SK-N-MC (cell line): ENCODE measurements at regions not wholly inside any gene's neighbourhood (a gene's known extent, or its start where the extent isn't known, plus 50 kb on each side); places are given as distances from the start of the nearest gene placed in this dataset.

Experiments used
- DNase-seq: peaks from one replicate; pipeline ENCODE4 v3.0.0-alpha.2; 2011; ENCODE audit warnings: low read depth, low spot score
- H3K27ac ChIP-seq: fragments of 200-600 bp; sonication (generic); 2 replicates; pipeline ENCODE4 v1.5.1; 2016; ENCODE audit warnings: mixed run types
- H3K36me3 ChIP-seq: fragments of 200-600 bp; sonication (generic); 2 replicates; pipeline ENCODE4 v1.6.1; 2017; ENCODE audit warnings: antibody characterized with exemption, low read length, mixed read lengths; ENCODE audit not compliant: insufficient read depth
- H3K4me3 ChIP-seq: fragments of 200-600 bp; sonication (generic); 2 replicates; pipeline ENCODE4 v1.5.1; 2016
- H3K9ac ChIP-seq: fragments of 200-600 bp; sonication (generic); 2 replicates; pipeline ENCODE4 v1.8.0; 2017; ENCODE audit warnings: mixed run types, mixed read lengths; ENCODE audit not compliant: insufficient read length
- H3K9me3 ChIP-seq: fragments of 200-600 bp; sonication (generic); 2 replicates; pipeline ENCODE4 v1.6.1; 2017; ENCODE audit warnings: low read depth, mild to moderate bottlenecking, antibody characterized with exemption, low read length, moderate library complexity, mixed read lengths
- EZH2 ChIP-seq: fragments of 200-600 bp; sonication (generic); IDR thresholded peaks from one replicate; pipeline ENCODE4 v1.6.1; 2017; ENCODE audit warnings: antibody characterized with exemption
- FOXP2 ChIP-seq: optimal IDR thresholded peaks from 2 replicates; pipeline ENCODE3; 2011; ENCODE audit warnings: mild to moderate bottlenecking, moderate library complexity; ENCODE audit not compliant: insufficient read depth; ENCODE audit errors: extremely low read length, control extremely low read depth
- POLR2AphosphoS5 ChIP-seq: IDR thresholded peaks from 2 replicates; pipeline ENCODE4 v1.6.1; 2012; ENCODE audit warnings: mild to moderate bottlenecking, low read depth, low read length, borderline replicate concordance

GRCh38 chr9:103627731-103628130 is 466.4 kb upstream of the SMC2 start:
- Histone ChIP-seq H3K9me3 (no peaks in the 10 kb centered on the region), H3K36me3 (no peaks in the 10 kb centered on the region), H3K4me3 (no peak overlapping the region), H3K27ac (no peak overlapping the region), H3K9ac (no peak overlapping the region)
- DNase-seq = no peak
- TF ChIP-seq POLR2AphosphoS5 = no peak
- no peak for TF ChIP-seq FOXP2
- no peak for TF ChIP-seq EZH2

GRCh38 chr9:103649086-103649485 is 445.0 kb upstream of the SMC2 start:
- TF ChIP-seq EZH2 = no peak
- TF ChIP-seq POLR2AphosphoS5 = no peak
- no peak for TF ChIP-seq FOXP2
- Histone ChIP-seq H3K9ac (no peak overlapping the region), H3K4me3 (no peak overlapping the region), H3K36me3 (no peaks in the 10 kb centered on the region), H3K9me3 (no peaks in the 10 kb centered on the region), H3K27ac (no peak overlapping the region)
- no peak for DNase-seq

- Histone ChIP-seq H3K9me3 (no peaks in the 10 kb centered on the region), H3K27ac (no peak overlapping the region), H3K4me3 (no peak overlapping the region), H3K36me3 (no peaks in the 10 kb centered on the region), H3K9ac (no peak overlapping the region)
- DNase-seq = no peak
- TF ChIP-seq FOXP2 = no peak
- no peak for TF ChIP-seq EZH2
- no peak for TF ChIP-seq POLR2AphosphoS5
These were observed 436.0 kb upstream of the SMC2 start for GRCh38 chr9:103658156-103658555.

GRCh38 chr9:103660830-103661229 is 433.3 kb upstream of the SMC2 start:
- TF ChIP-seq EZH2 (no peak), FOXP2 (no peak), POLR2AphosphoS5 (no peak)
- Histone ChIP-seq H3K9me3 (no peaks in the 10 kb centered on the region), H3K27ac (no peak overlapping the region), H3K4me3 (no peak overlapping the region), H3K9ac (no peak overlapping the region), H3K36me3 (no peaks in the 10 kb centered on the region)
- DNase-seq = no peak

DNA sequence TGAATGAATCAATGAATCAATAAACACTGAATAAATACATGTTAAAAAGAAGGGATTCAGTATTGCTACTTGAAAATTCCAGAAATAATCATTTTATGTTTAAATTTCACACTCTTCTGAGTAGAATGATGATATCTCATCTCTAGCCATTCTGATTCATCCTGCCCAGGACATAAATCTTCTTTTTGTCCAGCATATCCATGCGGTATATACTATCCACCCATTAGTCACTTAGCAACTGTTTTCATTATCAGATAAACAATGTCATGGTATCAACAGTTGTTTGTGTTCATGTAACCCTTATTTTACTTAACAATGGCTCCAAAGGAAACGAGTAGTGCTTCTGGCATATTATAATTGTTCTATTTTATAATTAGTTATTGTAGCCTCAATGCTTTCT is 432.4 kb upstream of the SMC2 start:
- Histone ChIP-seq H3K36me3 (no peaks in the 10 kb centered on the region), H3K9me3 (no peaks in the 10 kb centered on the region), H3K9ac (no peak overlapping the region), H3K4me3 (no peak overlapping the region), H3K27ac (no peak overlapping the region)
- no peak for TF ChIP-seq POLR2AphosphoS5
- no peak for TF ChIP-seq EZH2
- no peak for TF ChIP-seq FOXP2
- DNase-seq = no peak

DNA sequence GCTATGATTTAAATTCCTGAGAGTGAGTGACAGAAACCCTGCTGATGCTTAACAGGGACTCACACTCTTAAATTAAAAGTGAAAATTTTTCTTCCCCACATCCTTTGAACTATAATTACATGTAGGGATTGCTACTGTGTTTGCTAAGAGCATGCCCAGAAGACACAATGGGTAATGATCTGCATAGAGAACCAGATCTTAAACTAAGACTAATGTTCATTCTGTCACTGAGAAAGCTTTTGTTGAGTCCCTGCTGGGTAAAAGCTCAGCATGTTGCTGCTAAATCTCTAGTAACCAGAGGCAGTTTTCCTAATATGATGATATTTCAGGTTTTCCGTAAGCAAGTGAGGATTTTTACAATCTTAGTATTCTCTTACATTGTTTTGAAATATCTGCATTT is 424.8 kb upstream of the SMC2 start:
- H3K9ac ChIP-seq = no peak overlapping the region
- no peak for DNase-seq
- H3K9me3 ChIP-seq = no peaks in the 10 kb centered on the region
- H3K27ac ChIP-seq = no peak overlapping the region
- TF ChIP-seq FOXP2 (no peak), POLR2AphosphoS5 (no peak), EZH2 (no peak)
- no peak overlapping the region for H3K4me3 ChIP-seq
- H3K36me3 ChIP-seq = no peaks in the 10 kb centered on the region

- no peak for DNase-seq
- H3K4me3 ChIP-seq = no peak overlapping the region
- no peak for TF ChIP-seq EZH2
- TF ChIP-seq FOXP2 = no peak
- TF ChIP-seq POLR2AphosphoS5 = no peak
- H3K27ac ChIP-seq = no peak overlapping the region
- H3K36me3 ChIP-seq = no peaks in the 10 kb centered on the region
- H3K9ac ChIP-seq = no peak overlapping the region
- no peaks in the 10 kb centered on the region for H3K9me3 ChIP-seq
These were observed 419.8 kb upstream of the SMC2 start for GRCh38 chr9:103674271-103674670.

DNA sequence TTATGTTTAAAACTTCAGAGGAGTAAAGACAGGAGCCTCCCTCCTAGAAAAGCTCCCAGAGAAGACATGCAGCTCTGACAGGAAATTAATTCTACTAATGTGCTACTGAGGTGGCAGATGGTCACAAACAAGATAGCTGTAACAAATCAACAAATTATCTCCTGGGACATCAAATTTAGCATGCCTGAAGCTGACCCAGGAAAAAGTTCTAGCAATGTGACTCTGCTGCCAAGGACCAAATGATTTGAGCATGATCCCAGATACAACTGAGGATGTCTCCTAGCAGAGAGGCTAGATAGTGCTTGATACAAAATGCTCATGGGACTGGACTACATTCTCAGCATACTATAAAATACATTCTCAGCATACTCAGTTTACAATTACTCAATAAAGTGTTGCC is 413.5 kb upstream of the SMC2 start:
- TF ChIP-seq POLR2AphosphoS5 (no peak), EZH2 (no peak), FOXP2 (no peak)
- DNase-seq = no peak
- Histone ChIP-seq H3K9ac (no peak overlapping the region), H3K9me3 (no peaks in the 10 kb centered on the region), H3K27ac (no peak overlapping the region), H3K4me3 (no peak overlapping the region), H3K36me3 (no peaks in the 10 kb centered on the region)

GRCh38 chr9:103681435-103681834 is 412.7 kb upstream of the SMC2 start:
- H3K9me3 ChIP-seq = no peaks in the 10 kb centered on the region
- DNase-seq = no peak
- H3K4me3 ChIP-seq = no peak overlapping the region
- H3K27ac ChIP-seq = no peak overlapping the region
- H3K9ac ChIP-seq = no peak overlapping the region
- no peak for TF ChIP-seq FOXP2
- no peaks in the 10 kb centered on the region for H3K36me3 ChIP-seq
